SKM-1 (cell line): ENCODE measurements at regions not wholly inside any gene's neighbourhood (a gene's known extent, or its start where the extent isn't known, plus 50 kb on each side); places are given as distances from the start of the nearest gene placed in this dataset.
"Not testable (repeated sequence)": the region's sequence is repeated elsewhere in the genome, so short reads cannot be mapped to it uniquely, and the experiment has no call there.

Experiments
- DNase-seq: peaks from one replicate; lab custom pipeline; 2025; ENCODE audit not compliant: unreplicated experiment; lab: John Stamatoyannopoulos, UW

- no peak for DNase-seq
Measured at GRCh38 chr18:9047715-9048114, 54.8 kb upstream of the NDUFV2 start.

- DNase-seq: no peak
Measured at GRCh38 chr18:9048236-9048635, 54.3 kb upstream of the NDUFV2 start.

GRCh38 chr18:9048808-9049494 lies 53.5 kb upstream of the NDUFV2 start:
- DNase-seq: no peak

- no peak for DNase-seq
Measured at GRCh38 chr18:9049495-9049809, 53.0 kb upstream of the NDUFV2 start.

- DNase-seq: not testable (repeated sequence)
Measured at GRCh38 chr18:9050628-9051284, 51.7 kb upstream of the NDUFV2 start.
